ENCODE measurements at regions not wholly inside any gene's neighbourhood (a gene's known extent, or its start where the extent isn't known, plus 50 kb on each side); places are given as distances from the start of the nearest gene placed in this dataset.

GRCh38 chr10:113360870-113361269 is 192.0 kb upstream of the HABP2 start:
- intact Hi-C loops (cut with micrococcal nuclease): no loop called here
- Histone ChIP-seq H3K27me3 (ENCODE audit: insufficient read depth, low read length) (peaks cover 6% of the 10 kb centered on the region; the same call in 1 of the 2 replicates), H3K4me1 (ENCODE audit: control insufficient read depth in 1 of 2, insufficient read depth in 2 of 2, low read length in 2 of 2) (peaks cover 0 to 3% of the 10 kb centered on the region in 2 experiments; a peak in 1 of 4 replicates), H3K36me3 (ENCODE audit: control insufficient read depth in 1 of 2, insufficient read depth in 2 of 2, low read length in 2 of 2) (no peaks in the 10 kb centered on the region), H3K9me3 (ENCODE audit: control insufficient read depth in 1 of 2, insufficient read depth in 1 of 2, low read depth in 1 of 2, low read length in 2 of 2) (no peaks in the 10 kb centered on the region; a peak in 1 of 4 replicates), H3K4me2 (ENCODE audit: low read length) (no peak overlapping the region), H2AFZ (ENCODE audit: low read depth, low read length, poor library complexity, severe bottlenecking) (no peak overlapping the region), H3K9ac (ENCODE audit: low read length) (no peak overlapping the region), H3K79me2 (ENCODE audit: insufficient read depth, low read length) (no peaks in the 10 kb centered on the region), H3K27ac (ENCODE audit: low read depth, low read length) (no peak overlapping the region), H3K4me3 (replicated peaks in 1 of 2; ENCODE audit: low read depth in 1 of 2, low read length in 2 of 2) (no peak overlapping the region), H4K20me1 (ENCODE audit: insufficient read depth) (no peaks in the 10 kb centered on the region), H3K9me2 (ENCODE audit: insufficient read depth) (no peaks in the 10 kb centered on the region)
- DNase-seq (ENCODE audit: low read depth, low spot score): no peak
- no TSS peak for BruUV-seq (replicated peaks)
- TF ChIP-seq RAD21 (IDR thresholded peaks at IDR 0.05; ENCODE audit: low read depth): peak; percentile 43; the same call in 1 of the 2 replicates
- TF ChIP-seq CEBPB (IDR thresholded peaks at IDR 0.05; ENCODE audit: low read depth): no peak
- peak; percentile 55 for ATAC-seq
- ChIA-PET POLR2A (no interaction called here), RAD21 (ENCODE audit: low non-redundant PET in 1 of 2, low total read pairs in 2 of 2, uncharacterized antibody in 2 of 2, unreplicated experiment in 2 of 2) (interaction anchor here in 1 of 2 experiments (0.6 kb wide), 1 partner anchor 735 kb away, joined by 3 read pairs; no protein-coding TSS in a partner anchor), CTCF (interaction anchor here (1.3 kb wide), 1 partner anchor 24 kb away, joined by 4 read pairs; no protein-coding TSS in a partner anchor)

- CTCF ChIA-PET: no interaction called here
- BruUV-seq (replicated peaks): no TSS peak
Observed at GRCh38 chr10:113362645-113363091, 190.2 kb upstream of the HABP2 start.

More at GRCh38 chr10:113362645-113363091, 190.2 kb upstream of the HABP2 start:
- Histone ChIP-seq H3K27me3 (ENCODE audit: insufficient read depth, low read length) (no peaks in the 10 kb centered on the region), H3K36me3 (ENCODE audit: control insufficient read depth in 1 of 2, insufficient read depth in 2 of 2, low read length in 2 of 2) (no peaks in the 10 kb centered on the region), H3K9ac (ENCODE audit: low read length) (no peak overlapping the region), H3K4me3 (replicated peaks in 1 of 2; ENCODE audit: low read depth in 1 of 2, low read length in 2 of 2) (no peak overlapping the region), H3K79me2 (ENCODE audit: insufficient read depth, low read length) (no peaks in the 10 kb centered on the region), H3K9me3 (ENCODE audit: control insufficient read depth in 1 of 2, insufficient read depth in 1 of 2, low read depth in 1 of 2, low read length in 2 of 2) (no peaks in the 10 kb centered on the region; a peak in 1 of 4 replicates), H3K27ac (ENCODE audit: low read depth, low read length) (no peak overlapping the region), H2AFZ (ENCODE audit: low read depth, low read length, poor library complexity, severe bottlenecking) (no peak overlapping the region), H4K20me1 (ENCODE audit: insufficient read depth) (no peaks in the 10 kb centered on the region), H3K4me2 (ENCODE audit: low read length) (no peak overlapping the region), H3K9me2 (ENCODE audit: insufficient read depth) (no peaks in the 10 kb centered on the region), H3K4me1 (ENCODE audit: control insufficient read depth in 1 of 2, insufficient read depth in 2 of 2, low read length in 2 of 2) (peaks cover 0 to 3% of the 10 kb centered on the region in 2 experiments; a peak in 1 of 4 replicates)
- DNase-seq (ENCODE audit: low read depth, low spot score): no peak
- ChIA-PET RAD21 (ENCODE audit: low non-redundant PET in 1 of 2, low total read pairs in 2 of 2, uncharacterized antibody in 2 of 2, unreplicated experiment in 2 of 2) (no interaction called here), POLR2A (no interaction called here)
- intact Hi-C loops (cut with micrococcal nuclease): no loop called here
- no peak for TF ChIP-seq POLR2A (IDR thresholded peaks at IDR 0.05; ENCODE audit: borderline replicate concordance, extremely low read depth, insufficient read depth, insufficient read length)
- TF ChIP-seq ZNF274 (IDR thresholded peaks at IDR 0.05; ENCODE audit: low read depth, low read length): no peak
- TF ChIP-seq POLR2AphosphoS5 (IDR thresholded peaks at IDR 0.05; ENCODE audit: low read depth, low read length): no peak
- TF ChIP-seq TCF7L2 (IDR thresholded peaks at IDR 0.05; ENCODE audit: borderline replicate concordance, extremely low read depth, insufficient read depth, insufficient read length): no peak
- no peak for TF ChIP-seq ZBTB33 (IDR thresholded peaks at IDR 0.05; ENCODE audit: extremely low read depth, insufficient replicate concordance, low read length)
- no peak for ATAC-seq
